ENCODE measurements at regions not wholly inside any gene's neighbourhood (a gene's known extent, or its start where the extent isn't known, plus 50 kb on each side); places are given as distances from the start of the nearest gene placed in this dataset.

DNA sequence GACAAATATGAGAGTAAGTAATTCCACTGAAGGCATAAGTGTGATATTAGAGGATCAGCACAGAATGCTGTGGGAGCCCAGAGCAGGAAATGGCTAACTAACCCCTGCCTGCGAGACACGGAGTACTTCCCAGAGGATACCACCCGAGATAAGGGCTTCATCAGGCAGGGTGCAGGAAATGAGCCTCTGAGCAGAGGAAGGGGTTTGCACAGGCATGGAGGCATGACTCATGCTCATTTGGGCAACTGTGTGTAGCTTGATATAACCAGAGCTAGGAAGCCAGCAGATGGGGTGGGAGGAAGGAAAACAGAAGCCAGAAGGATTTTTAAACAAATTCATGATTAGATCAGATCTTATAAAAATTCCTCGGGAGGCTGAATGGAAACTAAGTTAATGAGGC lies 70.0 kb upstream of the TSPAN5 start:
- no peak for TF ChIP-seq EZH2 (IDR thresholded peaks at IDR 0.05)
- no peak for TF ChIP-seq POLR2AphosphoS5 (IDR thresholded peaks at IDR 0.05; ENCODE audit: borderline replicate concordance, low read depth, low read length)
